HG02970 (cell line): ENCODE measurements at regions not wholly inside any gene's neighbourhood (a gene's known extent, or its start where the extent isn't known, plus 50 kb on each side); places are given as distances from the start of the nearest gene placed in this dataset.
"Not testable (repeated sequence)": the region's sequence is repeated elsewhere in the genome, so short reads cannot be mapped to it uniquely, and the experiment has no call there.

Experiments
- ATAC-seq: cut with Tn5 transposase; IDR thresholded peaks from one replicate; pipeline ENCODE4 v1.9.1; 2021; ENCODE audit warnings: mild to moderate bottlenecking, moderate library complexity, moderate number of reproducible peaks; ENCODE audit not compliant: unreplicated experiment, low FRiP score

- ATAC-seq = no peak
These were observed 827.0 kb downstream of the C12orf50 start for GRCh38 chr12:87202189-87202588.

DNA sequence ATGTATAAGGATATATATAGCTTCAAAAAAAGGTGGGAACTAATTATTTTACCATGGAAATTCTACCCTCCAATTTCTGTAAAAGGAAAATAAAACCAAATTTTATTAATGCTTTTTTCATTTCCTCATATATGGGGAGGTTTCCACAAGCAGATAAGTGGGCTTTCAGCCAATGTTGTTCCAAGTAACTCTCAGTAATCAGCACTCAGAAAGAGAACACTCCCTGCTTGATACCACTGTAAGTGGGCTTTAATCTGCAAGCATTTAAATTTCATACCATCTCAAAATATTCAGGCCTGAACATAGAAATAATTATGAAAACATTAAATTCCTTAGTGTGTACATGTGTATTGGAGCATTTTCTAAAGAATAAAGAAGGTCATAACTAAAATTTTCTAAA is 827.6 kb downstream of the C12orf50 start:
- ATAC-seq = no peak

GRCh38 chr12:87200289-87200979 is 828.8 kb downstream of the C12orf50 start:
- no peak for ATAC-seq

- ATAC-seq = no peak
These were observed 831.0 kb downstream of the C12orf50 start for GRCh38 chr12:87198181-87198580.

DNA sequence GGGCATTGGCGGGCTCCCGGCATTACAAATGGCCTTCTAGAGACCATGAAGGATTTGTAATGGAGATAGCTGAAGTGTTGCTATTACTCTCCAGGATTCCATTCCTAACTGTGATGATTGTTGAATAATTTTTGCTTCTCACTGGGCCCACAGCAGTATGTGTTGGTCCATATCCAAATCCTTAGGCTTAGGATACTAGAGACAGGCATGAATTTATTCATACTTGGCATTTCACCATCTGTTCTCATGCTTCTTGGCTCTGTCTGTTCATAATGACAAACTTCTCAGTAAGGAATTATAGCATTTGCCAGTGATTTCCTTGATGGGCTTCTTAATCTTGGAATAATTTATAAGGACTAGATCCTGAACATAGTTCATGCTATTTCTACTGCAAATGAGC is 832.9 kb downstream of the C12orf50 start:
- ATAC-seq = no peak

- ATAC-seq = not testable (repeated sequence)
These were observed 834.8 kb downstream of the C12orf50 start for GRCh38 chr12:87194389-87194788.

GRCh38 chr12:87185367-87185766 is 843.8 kb downstream of the C12orf50 start:
- no peak for ATAC-seq

DNA sequence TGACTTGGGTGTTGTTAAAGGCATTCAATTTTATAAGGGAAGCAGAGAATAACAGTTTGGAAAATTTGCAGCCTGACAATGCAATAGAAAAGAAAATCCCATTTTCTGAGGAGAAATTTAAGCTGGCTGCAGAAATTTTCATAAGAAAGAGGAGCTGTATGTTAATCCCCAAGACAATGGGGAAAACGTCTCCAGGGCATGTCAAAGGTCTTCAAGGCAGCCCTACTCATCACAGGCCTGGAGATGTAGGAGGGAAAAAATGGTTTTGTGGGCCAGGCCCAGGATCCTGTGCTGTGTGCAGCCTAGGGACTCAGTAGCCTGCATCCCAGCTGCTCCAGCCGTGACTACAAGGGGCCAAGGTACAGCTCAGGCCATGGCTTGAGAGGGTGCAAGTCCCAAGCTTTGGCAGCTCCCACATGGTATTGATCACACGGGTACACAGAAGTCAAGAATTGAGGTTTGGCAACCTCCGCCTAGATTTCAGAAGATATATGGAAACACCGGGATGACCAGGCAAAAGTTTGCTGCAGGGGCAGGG is 846.4 kb downstream of the C12orf50 start:
- ATAC-seq = no peak

GRCh38 chr12:87171356-87171755 is 857.8 kb downstream of the C12orf50 start:
- ATAC-seq = no peak

- no peak for ATAC-seq
These were observed 860.2 kb downstream of the C12orf50 start for GRCh38 chr12:87169010-87169409.

GRCh38 chr12:87165733-87166375 is 863.3 kb downstream of the C12orf50 start:
- ATAC-seq = no peak

GRCh38 chr12:87163122-87163521 is 866.1 kb downstream of the C12orf50 start:
- ATAC-seq = no peak

- ATAC-seq = no peak
These were observed 868.2 kb downstream of the C12orf50 start for GRCh38 chr12:87160848-87161601.

DNA sequence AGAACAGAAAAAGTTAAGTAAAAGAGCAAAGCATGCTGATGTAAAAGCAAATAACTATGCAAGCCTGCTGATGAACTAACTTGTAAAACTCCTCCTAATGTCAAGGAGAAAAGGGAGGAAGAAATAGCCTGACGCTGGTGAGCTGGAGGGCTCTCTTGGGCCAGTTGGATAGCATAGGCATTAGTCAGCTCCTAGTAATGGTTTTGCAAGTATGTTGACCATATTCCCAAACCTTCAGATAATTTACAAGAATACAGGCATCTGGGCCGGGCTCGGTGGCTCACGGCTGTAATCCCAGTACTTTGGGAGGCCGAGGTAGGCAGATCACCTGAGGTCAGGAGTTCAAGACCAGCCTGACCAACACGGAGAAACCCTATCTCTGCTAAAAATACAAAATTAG is 871.4 kb downstream of the C12orf50 start:
- ATAC-seq = no peak

- no peak for ATAC-seq
These were observed 873.6 kb downstream of the C12orf50 start for GRCh38 chr12:87155621-87156020.

GRCh38 chr12:87152841-87153528 is 876.2 kb downstream of the C12orf50 start:
- ATAC-seq = no peak

DNA sequence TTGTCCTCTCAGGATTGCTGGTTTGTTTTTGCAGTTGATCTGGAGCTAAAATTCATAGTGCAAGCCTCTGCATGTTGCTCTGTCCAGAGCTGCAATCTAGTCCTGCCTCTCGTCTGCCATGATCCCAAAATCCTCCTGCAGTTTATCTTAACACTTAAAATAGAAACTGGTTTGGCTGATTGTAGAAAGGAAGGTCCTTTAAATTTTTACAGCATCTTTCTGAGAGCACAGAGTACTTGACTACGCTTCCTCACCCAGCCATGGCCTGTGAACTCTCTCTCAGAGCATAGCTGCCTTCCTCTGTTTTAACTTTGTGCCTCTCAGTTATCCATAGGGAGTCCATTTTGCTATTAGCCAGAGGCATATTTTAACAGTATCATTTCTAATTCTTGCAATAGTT is 877.1 kb downstream of the C12orf50 start:
- ATAC-seq = no peak

DNA sequence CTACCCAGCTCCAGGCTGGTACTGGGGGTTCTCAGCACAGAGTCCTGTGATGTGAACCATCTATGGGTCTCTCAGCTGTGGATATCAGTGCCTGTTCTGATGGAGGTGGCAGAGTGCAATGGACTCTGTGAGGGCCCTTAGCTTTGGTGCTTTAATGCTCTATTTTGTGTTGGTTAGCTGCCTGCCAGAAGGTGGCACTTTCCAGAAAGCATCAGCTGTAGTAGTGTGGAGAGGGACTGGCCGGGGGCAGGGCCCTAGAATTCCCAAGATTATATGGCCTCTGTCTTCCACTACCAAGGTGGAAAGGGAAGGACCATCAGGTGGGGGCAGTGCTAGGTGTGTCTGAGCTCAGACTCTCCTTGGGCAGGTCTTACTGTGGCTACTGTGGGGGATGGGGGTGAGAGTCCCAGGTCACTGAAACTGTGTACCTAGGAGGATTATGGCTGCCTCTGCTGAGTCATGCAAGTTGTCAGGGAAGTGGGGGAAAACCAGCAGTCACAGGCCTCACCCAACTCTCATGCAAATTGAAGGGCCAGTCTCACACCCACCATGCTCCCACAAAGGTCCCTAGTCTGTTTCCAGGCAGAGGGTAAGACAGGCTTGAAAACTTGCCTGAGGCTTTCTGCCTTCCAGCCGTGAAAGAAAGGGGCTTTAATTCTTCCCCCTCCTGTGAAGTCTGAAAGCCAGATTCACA is 878.1 kb downstream of the C12orf50 start:
- no peak for ATAC-seq

DNA sequence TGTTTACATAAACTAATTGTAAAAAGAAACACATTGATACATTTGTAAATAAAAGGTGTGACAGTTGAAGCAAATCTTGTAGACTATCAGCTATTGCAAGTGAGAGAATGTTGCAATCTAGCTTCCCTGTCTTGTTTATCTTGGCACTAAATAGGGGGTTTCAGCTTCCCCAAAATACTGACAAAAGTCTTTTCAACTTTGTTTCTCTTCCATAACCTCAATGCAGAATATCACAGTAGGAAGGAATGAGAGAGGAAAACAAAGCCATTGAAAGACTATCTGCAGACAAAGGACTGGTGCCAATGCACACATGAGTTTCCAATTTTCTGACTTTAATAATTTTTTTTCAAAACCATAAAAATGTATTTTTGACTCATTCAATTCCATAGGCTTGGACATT is 886.2 kb upstream of the MGAT4C start:
- ATAC-seq = no peak

DNA sequence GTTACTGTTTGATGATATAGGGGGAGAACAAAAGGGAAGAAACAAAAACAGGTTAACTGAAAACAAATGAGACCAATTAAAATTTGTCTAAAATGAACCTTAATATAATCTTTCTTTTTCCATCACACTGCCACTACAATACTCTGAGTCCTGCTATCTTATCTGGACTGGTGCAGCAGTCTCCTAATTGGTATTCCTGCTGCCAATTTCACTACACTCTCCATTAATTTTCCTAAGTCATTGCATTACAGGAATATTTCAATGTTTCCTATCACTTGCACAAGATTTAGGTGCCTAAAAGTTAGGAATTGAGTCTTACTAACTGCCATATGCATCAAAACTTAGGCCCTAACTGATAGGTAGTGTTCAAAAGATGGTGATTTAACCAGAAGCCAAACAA is 884.9 kb upstream of the MGAT4C start:
- no peak for ATAC-seq
